ENCODE measurements at regions not wholly inside any gene's neighbourhood (a gene's known extent, or its start where the extent isn't known, plus 50 kb on each side); places are given as distances from the start of the nearest gene placed in this dataset.
"Not testable (repeated sequence)": the region's sequence is repeated elsewhere in the genome, so short reads cannot be mapped to it uniquely, and the experiment has no call there.

- not testable (repeated sequence) for TF ChIP-seq CTCF, POLR2A (IDR thresholded peaks at IDR 0.05)
Measured at GRCh38 chr20:53719171-53719803, 125.6 kb upstream of the ZNF217 start.

Measured in body of pancreas (tissue), 4 donors.